Bronchial epithelial cell (primary cell): ENCODE measurements at regions not wholly inside any gene's neighbourhood (a gene's known extent, or its start where the extent isn't known, plus 50 kb on each side); places are given as distances from the start of the nearest gene placed in this dataset.

ENCODE experiments used
- DNase-seq: peaks from one replicate; pipeline ENCODE4 v3.0.0-alpha.2; 2010; ENCODE audit warnings: low read depth
- FAIRE-seq: peaks from 2 replicates; lab custom pipeline; 2011; peaks lifted over from hg19 to GRCh38; lab: Jason Lieb, UNC
- H3K27me3 ChIP-seq: 2 replicates; pipeline ENCODE4 v1.5.1; 2011; ENCODE audit warnings: low read length; ENCODE audit not compliant: control insufficient read depth, insufficient read depth
- H3K36me3 ChIP-seq: 2 replicates; pipeline ENCODE4 v1.5.1; 2011; ENCODE audit warnings: low read length; ENCODE audit not compliant: control insufficient read depth, insufficient read depth
- H3K4me3 ChIP-seq: 2 replicates; pipeline ENCODE4 v1.5.1; 2011; ENCODE audit warnings: mild to moderate bottlenecking, low read depth, low read length, control low read depth
- CTCF ChIP-seq: IDR thresholded peaks from 2 replicates; pipeline ENCODE4 v1.5.1; 2011; ENCODE audit warnings: mild to moderate bottlenecking, moderate library complexity, low read length, control low read depth, inconsistent platforms; ENCODE audit not compliant: insufficient read depth, severe bottlenecking

GRCh38 chr15:69749797-69750196 lies 297.2 kb downstream of the RPLP1 start:
- FAIRE-seq (no peak), DNase-seq (peak; percentile 12)
- peak; percentile 40 for TF ChIP-seq CTCF
- no peaks in the 10 kb centered on the region for H3K36me3 ChIP-seq
- no peak overlapping the region for H3K4me3 ChIP-seq
- peaks cover 7% of the 10 kb centered on the region for H3K27me3 ChIP-seq

DNA sequence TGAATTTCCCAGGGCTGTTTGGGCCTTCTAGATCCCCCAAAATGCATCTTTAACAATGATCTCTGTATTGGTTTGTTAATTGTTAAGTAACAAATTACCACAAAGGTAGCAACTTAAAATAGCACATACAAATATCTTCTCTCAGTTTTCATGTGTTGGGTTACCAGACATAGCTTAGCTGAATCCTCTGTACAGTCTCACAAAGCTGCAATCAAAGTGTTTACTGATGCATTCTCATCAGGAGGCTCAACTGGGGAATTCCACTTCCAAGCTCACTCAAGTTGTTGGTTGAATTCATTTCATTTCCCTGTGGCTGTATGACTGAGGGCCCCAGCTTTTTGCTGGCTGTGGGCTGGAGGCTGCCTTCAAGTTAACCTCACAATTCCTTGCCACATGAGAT lies 297.6 kb downstream of the RPLP1 start:
- DNase-seq (no peak), FAIRE-seq (no peak)
- peaks cover 5% of the 10 kb centered on the region for H3K27me3 ChIP-seq

GRCh38 chr15:69751147-69751546 lies 298.5 kb downstream of the RPLP1 start:
- peaks cover 5% of the 10 kb centered on the region for H3K27me3 ChIP-seq
- FAIRE-seq: no peak

More for the DNA sequence above, 297.6 kb downstream of the RPLP1 start:
- Histone ChIP-seq H3K4me3 (no peak overlapping the region), H3K36me3 (no peaks in the 10 kb centered on the region)
- no peak for TF ChIP-seq CTCF

GRCh38 chr15:69751566-69751965 lies 298.9 kb downstream of the RPLP1 start:
- H3K27me3 ChIP-seq: peaks cover 5% of the 10 kb centered on the region
- FAIRE-seq: no peak

More at GRCh38 chr15:69751147-69751546, 298.5 kb downstream of the RPLP1 start:
- Histone ChIP-seq H3K4me3 (no peak overlapping the region), H3K36me3 (no peaks in the 10 kb centered on the region)
- no peak for TF ChIP-seq CTCF
- DNase-seq: no peak

DNA sequence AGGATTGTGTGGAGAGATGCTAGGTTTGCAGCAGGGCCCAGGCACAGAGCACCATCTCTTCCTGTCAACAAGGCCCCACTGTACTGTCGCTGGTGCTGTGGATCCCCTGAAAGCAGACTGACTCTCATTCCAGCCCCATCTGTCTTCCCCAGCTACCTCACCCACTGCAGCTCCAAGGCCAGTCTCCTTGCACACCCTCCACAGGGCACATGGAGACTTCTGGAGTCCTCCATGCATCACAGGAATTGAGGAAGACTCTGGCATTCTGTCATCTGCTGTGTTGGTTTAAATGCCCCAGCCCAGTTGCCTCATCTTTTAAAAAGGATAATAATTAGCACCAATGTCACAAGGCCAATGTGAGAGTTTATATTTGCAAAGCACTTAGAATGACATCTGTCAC lies 301.2 kb downstream of the RPLP1 start:
- Histone ChIP-seq H3K27me3 (peaks cover 5% of the 10 kb centered on the region), H3K36me3 (no peaks in the 10 kb centered on the region), H3K4me3 (no peak overlapping the region)
- no peak for TF ChIP-seq CTCF
- DNase-seq (no peak), FAIRE-seq (no peak)

More at GRCh38 chr15:69751566-69751965, 298.9 kb downstream of the RPLP1 start:
- Histone ChIP-seq H3K4me3 (no peak overlapping the region), H3K36me3 (no peaks in the 10 kb centered on the region)
- TF ChIP-seq CTCF: no peak
- no peak for DNase-seq

DNA sequence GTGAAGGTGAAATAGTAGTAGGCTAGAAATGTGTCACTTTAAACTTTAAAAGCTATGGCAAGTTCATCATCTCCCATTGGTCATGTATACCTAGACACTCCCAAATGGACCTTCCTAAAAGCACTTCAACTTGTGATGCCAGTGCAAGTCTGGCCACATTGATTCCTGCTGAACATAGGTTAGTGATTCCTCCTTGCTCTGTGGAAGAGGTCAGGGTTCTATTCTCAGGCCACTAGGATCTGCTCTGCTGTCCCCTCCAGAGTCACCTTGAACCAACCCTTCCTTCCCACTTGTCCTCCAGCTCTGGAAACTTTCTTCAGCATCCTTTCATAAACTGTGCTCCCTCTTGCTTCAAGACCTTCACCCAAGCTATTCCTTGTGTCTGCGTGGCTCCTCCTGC lies 301.7 kb downstream of the RPLP1 start:
- FAIRE-seq: no peak
- DNase-seq: no peak
- Histone ChIP-seq H3K4me3 (no peak overlapping the region), H3K27me3 (peaks cover 6% of the 10 kb centered on the region), H3K36me3 (no peaks in the 10 kb centered on the region)
- TF ChIP-seq CTCF: no peak
